22Rv1 (cell line): ENCODE measurements at regions not wholly inside any gene's neighbourhood (a gene's known extent, or its start where the extent isn't known, plus 50 kb on each side); places are given as distances from the start of the nearest gene placed in this dataset.

Source experiments
- ZFX ChIP-seq: fragments of 450-650 bp; IDR thresholded peaks from 2 replicates; pipeline ENCODE4 v1.6.1; 2017; ENCODE audit warnings: antibody characterized with exemption, borderline replicate concordance
- TF ChIP-seq, protein P1 (sequence below): fragments of 450-650 bp; IDR thresholded peaks from 2 replicates; pipeline ENCODE4 v1.5.1; 2017; ENCODE audit warnings: mild to moderate bottlenecking

DNA sequence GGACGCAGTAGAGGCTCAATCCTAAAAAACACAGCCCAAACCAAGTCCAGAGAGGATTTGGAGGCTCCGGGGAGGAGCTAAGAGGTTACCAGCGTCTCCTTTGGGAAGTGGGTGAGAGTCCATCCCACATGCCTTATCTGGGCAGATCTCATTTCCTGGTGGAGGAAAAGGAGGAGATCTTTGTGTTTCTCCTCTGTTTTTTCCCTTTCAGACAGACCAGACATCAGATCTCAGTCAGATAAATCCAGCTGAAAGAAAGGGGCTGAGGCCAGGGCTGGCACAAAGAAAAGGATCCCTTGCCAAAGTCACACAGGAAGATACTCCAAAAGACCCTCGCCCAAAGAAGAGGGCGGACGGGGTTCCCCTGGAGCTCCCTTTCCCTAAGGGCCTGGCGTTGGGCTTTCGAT, 58.3 kb upstream of the COMTD1 start:
- TF ChIP-seq, protein P1, sequence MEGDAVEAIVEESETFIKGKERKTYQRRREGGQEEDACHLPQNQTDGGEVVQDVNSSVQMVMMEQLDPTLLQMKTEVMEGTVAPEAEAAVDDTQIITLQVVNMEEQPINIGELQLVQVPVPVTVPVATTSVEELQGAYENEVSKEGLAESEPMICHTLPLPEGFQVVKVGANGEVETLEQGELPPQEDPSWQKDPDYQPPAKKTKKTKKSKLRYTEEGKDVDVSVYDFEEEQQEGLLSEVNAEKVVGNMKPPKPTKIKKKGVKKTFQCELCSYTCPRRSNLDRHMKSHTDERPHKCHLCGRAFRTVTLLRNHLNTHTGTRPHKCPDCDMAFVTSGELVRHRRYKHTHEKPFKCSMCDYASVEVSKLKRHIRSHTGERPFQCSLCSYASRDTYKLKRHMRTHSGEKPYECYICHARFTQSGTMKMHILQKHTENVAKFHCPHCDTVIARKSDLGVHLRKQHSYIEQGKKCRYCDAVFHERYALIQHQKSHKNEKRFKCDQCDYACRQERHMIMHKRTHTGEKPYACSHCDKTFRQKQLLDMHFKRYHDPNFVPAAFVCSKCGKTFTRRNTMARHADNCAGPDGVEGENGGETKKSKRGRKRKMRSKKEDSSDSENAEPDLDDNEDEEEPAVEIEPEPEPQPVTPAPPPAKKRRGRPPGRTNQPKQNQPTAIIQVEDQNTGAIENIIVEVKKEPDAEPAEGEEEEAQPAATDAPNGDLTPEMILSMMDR: no peak
- no peak for TF ChIP-seq ZFX
